ENCODE measurements at regions not wholly inside any gene's neighbourhood (a gene's known extent, or its start where the extent isn't known, plus 50 kb on each side); places are given as distances from the start of the nearest gene placed in this dataset.

DNA sequence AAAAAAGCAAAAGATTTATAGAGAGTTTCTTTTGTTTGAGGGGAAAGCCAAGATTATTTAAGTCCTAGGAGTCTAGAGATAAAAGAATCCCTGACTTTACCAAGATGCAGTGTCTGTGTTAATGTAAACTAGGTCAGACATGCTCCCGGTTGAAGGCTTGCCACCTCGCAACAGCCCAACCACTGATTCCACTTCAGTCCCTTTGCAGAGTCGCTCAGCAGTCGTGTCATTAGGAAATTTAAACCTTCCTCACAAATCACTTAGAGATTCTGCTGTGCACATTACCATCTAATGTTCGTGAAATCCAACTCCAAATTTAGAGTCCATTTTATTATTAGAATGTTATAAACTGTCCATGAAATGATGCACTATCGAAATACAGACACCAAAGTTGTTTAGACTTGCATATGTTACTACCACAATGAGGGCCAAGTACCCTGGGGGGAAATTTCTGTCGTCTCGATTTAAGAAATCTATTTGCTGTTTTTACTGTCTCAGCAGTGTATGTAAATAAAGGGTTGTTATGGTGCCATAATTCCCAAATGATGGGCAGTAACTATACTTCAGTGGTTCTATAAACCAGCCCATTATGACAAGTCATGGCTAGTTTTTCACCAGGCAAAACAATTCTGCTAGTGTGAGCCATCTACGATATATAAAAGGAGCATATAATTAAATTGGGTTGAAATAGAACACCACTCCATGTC lies 101.4 kb upstream of the MTNR1B start:
- Histone ChIP-seq H3K27me3 (ENCODE audit: control insufficient read depth in 1 of 2, insufficient read depth in 2 of 2, low read length in 2 of 2) (no peaks in the 10 kb centered on the region), H4K20me1 (ENCODE audit: insufficient read depth, low read length) (no peaks in the 10 kb centered on the region), H2AFZ (ENCODE audit: low read length) (no peak overlapping the region), H3K9me3 (ENCODE audit: low read length) (no peaks in the 10 kb centered on the region), H3K4me2 (ENCODE audit: low read depth, low read length) (no peak overlapping the region), H3K4me3 (replicated peaks in 1 of 3; ENCODE audit: insufficient read depth in 1 of 3, low read depth in 2 of 3, low read length in 3 of 3) (no peak overlapping the region), H3K79me2 (ENCODE audit: insufficient read depth, low read length) (no peaks in the 10 kb centered on the region), H3K27ac (ENCODE audit: extremely low read length, insufficient read depth, low read length) (no peak overlapping the region), H3K4me1 (ENCODE audit: insufficient read depth, low read length) (peaks cover 11% of the 10 kb centered on the region), H3K9ac (ENCODE audit: insufficient read depth, low read depth, low read length) (no peak overlapping the region), H3K36me3 (replicated peaks in 1 of 2; ENCODE audit: control insufficient read depth in 1 of 2, insufficient read depth in 2 of 2, low read length in 2 of 2) (no peaks in the 10 kb centered on the region)
- ChIA-PET POLR2A (no interaction called here), CTCF (ENCODE audit: low intra/inter-chr PET ratio, low total read pairs) (no interaction called here)
- ATAC-seq (no peak), DNase-seq (ENCODE audit: low spot score) (no peak), FAIRE-seq (no peak)
- WGBS (ENCODE audit: low lambda C conversion rate), result 29% methylated on average over 9 of the region's 9 CpGs
- in situ Hi-C loops (cut with HindIII; ENCODE audit: extremely low pct_ligation_motif_present, low pct_unique_long_range_greater_than_20kb) (no loop called here), intact Hi-C loops (cut with micrococcal nuclease; ENCODE audit: unreplicated experiment) (no loop called here)
- TF ChIP-seq THAP7 (CRISPR knock-in tag; IDR thresholded peaks at IDR 0.05) (no peak), ZNF44 (CRISPR knock-in tag; IDR thresholded peaks at IDR 0.05) (no peak), ZNF615 (CRISPR knock-in tag; IDR thresholded peaks at IDR 0.05; ENCODE audit: borderline replicate concordance) (no peak), EHMT2 (IDR thresholded peaks at IDR 0.05; ENCODE audit: borderline replicate concordance, low read depth, low read length) (no peak), ZNF562 (CRISPR knock-in tag; IDR thresholded peaks at IDR 0.05; ENCODE audit: borderline replicate concordance) (no peak), ZBTB4 (CRISPR knock-in tag; IDR thresholded peaks at IDR 0.05; ENCODE audit: borderline replicate concordance) (no peak), BORCS8-MEF2B (CRISPR knock-in tag; IDR thresholded peaks at IDR 0.05) (no peak), NAIF1 (CRISPR knock-in tag; IDR thresholded peaks at IDR 0.05; ENCODE audit: borderline replicate concordance) (no peak), ZNF260 (CRISPR knock-in tag; IDR thresholded peaks at IDR 0.05; ENCODE audit: borderline replicate concordance, low read depth) (no peak), CHCHD3 (CRISPR knock-in tag; IDR thresholded peaks at IDR 0.05) (no peak), SALL2 (CRISPR knock-in tag; IDR thresholded peaks at IDR 0.05) (no peak), MED1 (CRISPR knock-in tag; IDR thresholded peaks at IDR 0.05) (no peak), ZNF546 (CRISPR knock-in tag; conservative IDR thresholded peaks at IDR 0.05) (no peak), EP300 (IDR thresholded peaks at IDR 0.05; ENCODE audit: low read depth in 2 of 2, low read length in 2 of 2) (no peak), EP300 (CRISPR knock-in tag; IDR thresholded peaks at IDR 0.05; ENCODE audit: borderline replicate concordance) (no peak), FOXA3 (CRISPR knock-in tag; IDR thresholded peaks at IDR 0.05) (no peak), ZBTB42 (CRISPR knock-in tag; IDR thresholded peaks at IDR 0.05) (no peak)
- TF ChIP-seq, protein P1, sequence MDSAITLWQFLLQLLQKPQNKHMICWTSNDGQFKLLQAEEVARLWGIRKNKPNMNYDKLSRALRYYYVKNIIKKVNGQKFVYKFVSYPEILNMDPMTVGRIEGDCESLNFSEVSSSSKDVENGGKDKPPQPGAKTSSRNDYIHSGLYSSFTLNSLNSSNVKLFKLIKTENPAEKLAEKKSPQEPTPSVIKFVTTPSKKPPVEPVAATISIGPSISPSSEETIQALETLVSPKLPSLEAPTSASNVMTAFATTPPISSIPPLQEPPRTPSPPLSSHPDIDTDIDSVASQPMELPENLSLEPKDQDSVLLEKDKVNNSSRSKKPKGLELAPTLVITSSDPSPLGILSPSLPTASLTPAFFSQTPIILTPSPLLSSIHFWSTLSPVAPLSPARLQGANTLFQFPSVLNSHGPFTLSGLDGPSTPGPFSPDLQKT (CRISPR knock-in tag; IDR thresholded peaks at IDR 0.05; ENCODE audit: borderline replicate concordance), result no peak
- no TSS peak for BruUV-seq (replicated peaks)
